IMR-90 (cell line): ENCODE measurements at regions not wholly inside any gene's neighbourhood (a gene's known extent, or its start where the extent isn't known, plus 50 kb on each side); places are given as distances from the start of the nearest gene placed in this dataset.

Experiments
- ATAC-seq: fragments of 200-7000 bp; cut with Tn5 transposase; 2 replicates; pipeline ENCODE4 v1.9.1; 2020; ENCODE audit warnings: low read depth, mild to moderate bottlenecking, moderate library complexity
- BruUV-seq: library from RNA; stranded (reverse); fragments of 400-500 nt; replicated peaks from 2 replicates; lab custom pipeline; 2021; lab: Mats Ljungman, UMichigan
- CTCF ChIA-PET: fragments of 300-600 bp; formaldehyde crosslinking; extraction: SDS; loops from one replicate; lab custom pipeline; 2021; ENCODE audit warnings: antibody characterized with exemption; lab: Yijun Ruan, JAX
- POLR2A ChIA-PET: fragments of 300-600 bp; sonication (Branson Sonifier 250); formaldehyde crosslinking; loops from one replicate; lab custom pipeline; 2022; ENCODE audit warnings: antibody characterized with exemption; ENCODE audit not compliant: unreplicated experiment; lab: Charles Lee
- DNase-seq: peaks from one replicate; pipeline ENCODE4 v3.0.0; 2013
- H2AFZ ChIP-seq: replicated peaks from 2 replicates; pipeline ENCODE3; 2013; ENCODE audit warnings: low read length, mild to moderate bottlenecking; ENCODE audit not compliant: poor library complexity
- H2AK5ac ChIP-seq: 2 replicates; pipeline ENCODE4 v1.6.1; 2013; ENCODE audit warnings: low read depth, low read length, inconsistent platforms
- H2AK9ac ChIP-seq: replicated peaks from 2 replicates; pipeline ENCODE3; 2013; ENCODE audit warnings: mild to moderate bottlenecking, low read depth, low read length, moderate library complexity; ENCODE audit not compliant: poor library complexity
- H2BK120ac ChIP-seq: 2 replicates; pipeline ENCODE4 v1.6.1; 2013; ENCODE audit warnings: low read depth, low read length, inconsistent platforms
- H2BK15ac ChIP-seq: 3 replicates; pipeline ENCODE4 v1.6.1; 2013; ENCODE audit warnings: low read depth, low read length, inconsistent platforms
- H2BK20ac ChIP-seq: 2 replicates; pipeline ENCODE4 v1.6.1; 2013; ENCODE audit warnings: low read depth, mild to moderate bottlenecking, inconsistent platforms, low read length, moderate library complexity
- H2BK5ac ChIP-seq: 2 replicates; pipeline ENCODE4 v1.6.1; 2013; ENCODE audit warnings: mild to moderate bottlenecking, low read depth, low read length, inconsistent platforms; ENCODE audit not compliant: poor library complexity, severe bottlenecking
- H3K14ac ChIP-seq: replicated peaks from 2 replicates; pipeline ENCODE4 v1.6.1; 2013; ENCODE audit warnings: low read depth, low read length, inconsistent platforms
- H3K18ac ChIP-seq: 2 replicates; pipeline ENCODE4 v1.6.1; 2013; ENCODE audit warnings: low read depth, low read length, control low read depth
- H3K23ac ChIP-seq: 2 replicates; pipeline ENCODE4 v1.6.1; 2013; ENCODE audit warnings: low read depth, low read length, inconsistent platforms
- H3K27ac ChIP-seq: 2 replicates; pipeline ENCODE4 v1.5.1; 2013; ENCODE audit warnings: mild to moderate bottlenecking, control low read depth, low read length; ENCODE audit not compliant: insufficient read depth
- H3K27me3 ChIP-seq: 2 replicates; pipeline ENCODE4 v1.6.1; 2013; ENCODE audit warnings: low read length; ENCODE audit not compliant: control insufficient read depth, insufficient read depth
- H3K36me3 ChIP-seq: 2 replicates; pipeline ENCODE4 v1.6.1; 2013; ENCODE audit warnings: low read length, mixed read lengths; ENCODE audit not compliant: control insufficient read depth, insufficient read depth
- H3K4ac ChIP-seq: 2 replicates; pipeline ENCODE4 v1.6.1; 2013; ENCODE audit warnings: low read depth, low read length, inconsistent platforms
- H3K4me1 ChIP-seq: 2 replicates; pipeline ENCODE4 v1.6.1; 2013; ENCODE audit warnings: low read length, mixed read lengths; ENCODE audit not compliant: control insufficient read depth, insufficient read depth
- H3K4me2 ChIP-seq: 2 replicates; pipeline ENCODE4 v1.6.1; 2013; ENCODE audit warnings: low read depth, mild to moderate bottlenecking, control low read depth, low read length, moderate library complexity
- H3K4me3 ChIP-seq: 2 replicates; pipeline ENCODE4 v1.5.1; 2013; ENCODE audit warnings: low read depth, mild to moderate bottlenecking, control low read depth, low read length, moderate library complexity; ENCODE audit not compliant: insufficient read depth
- H3K56ac ChIP-seq: 2 replicates; pipeline ENCODE4 v1.6.1; 2013; ENCODE audit warnings: low read length, inconsistent platforms; ENCODE audit not compliant: insufficient read depth; ENCODE audit errors: extremely low read depth
- H3K79me1 ChIP-seq, 2 experiments: 2 replicates each; pipeline ENCODE4 v1.6.1; 2013; ENCODE audit warnings: low read length in 2 of 2, inconsistent platforms in 1 of 2, low read depth in 1 of 2
- H3K9ac ChIP-seq: 2 replicates; pipeline ENCODE4 v1.6.1; 2013; ENCODE audit warnings: low read depth, low read length, control low read depth
- H3K9me1 ChIP-seq: 2 replicates; pipeline ENCODE4 v1.6.1; 2013; ENCODE audit warnings: low read length, inconsistent platforms; ENCODE audit not compliant: insufficient read depth
- H3K9me3 ChIP-seq: 2 replicates; pipeline ENCODE4 v1.6.1; 2013; ENCODE audit warnings: low read length; ENCODE audit not compliant: control insufficient read depth, insufficient read depth
- H4K20me1 ChIP-seq: 2 replicates; pipeline ENCODE4 v1.6.1; 2013; ENCODE audit warnings: low read length, inconsistent platforms; ENCODE audit not compliant: insufficient read depth
- H4K5ac ChIP-seq: 2 replicates; pipeline ENCODE4 v1.6.1; 2013; ENCODE audit warnings: mild to moderate bottlenecking, low read depth, low read length, control low read depth
- H4K8ac ChIP-seq, 2 experiments: 2 replicates each; pipeline ENCODE4 v1.6.1; 2013; ENCODE audit warnings: low read depth in 2 of 2, low read length in 2 of 2, control low read depth in 1 of 2, inconsistent platforms in 1 of 2
- H4K91ac ChIP-seq: 2 replicates; pipeline ENCODE4 v1.6.1; 2013; ENCODE audit warnings: low read depth, low read length, inconsistent platforms; ENCODE audit not compliant: insufficient read depth
- CEBPB ChIP-seq: IDR thresholded peaks from 2 replicates; pipeline ENCODE4 v1.6.1; 2012; ENCODE audit warnings: low read depth, low read length, improper control_type of control experiment
- FOS ChIP-seq: fragments of 150-350 bp; IDR thresholded peaks from 2 replicates; pipeline ENCODE4 v1.6.1; 2016; ENCODE audit warnings: low read depth, low read length
- WGBS, 2 experiments: methylation state at CpG; one replicate each; pipeline versions ENCODE4 v1.1.5 to v1.1.7; 2013; ENCODE audit warnings: missing lambda C conversion rate in 2 of 2; ENCODE audit not compliant: insufficient read length in 1 of 2; ENCODE audit errors: extremely low coverage in 2 of 2; 5-methylcytosine and 5-hydroxymethylcytosine counted together
- dilution Hi-C: fragments of 300-500 bp; cut with HindIII; formaldehyde crosslinking; loops from one replicate; pipeline ENCODE4 v1.14.3; 2018; ENCODE audit warnings: low sequenced_read_pairs; ENCODE audit not compliant: unreplicated experiment
- in situ Hi-C: fragments of 300-500 bp; cut with MboI; formaldehyde crosslinking; loops from 3 replicates; pipeline ENCODE4 v1.14.3; 2019; ENCODE audit warnings: low sequenced_read_pairs, inconsistent platforms, mixed read lengths
- intact Hi-C: fragments of 100-400 bp; cut with micrococcal nuclease; formaldehyde crosslinking; loops from 2 replicates; pipeline ENCODE4 v1.10.0; 2022

GRCh38 chr1:201626629-201627275 lies 87.8 kb downstream of the NAV1 start:
- intact Hi-C loops: no loop called here
- peak overlapping the region; percentile 89; the same call in 2 of the 3 replicates for H2BK15ac ChIP-seq
- peak overlapping the region; percentile 97 for H3K4ac ChIP-seq
- H4K91ac ChIP-seq: peak overlapping the region; percentile 97
- CTCF ChIA-PET: interaction anchor here (1.2 kb wide), 1 partner anchor 67 kb away, joined by 7 read pairs; no protein-coding TSS in a partner anchor
- peak overlapping the region; percentile 31 for H3K56ac ChIP-seq
- H4K20me1 ChIP-seq: peaks cover 4% of the 10 kb centered on the region; the same call in 1 of the 2 replicates
- no peak for TF ChIP-seq FOS
- peak; percentile 84 for TF ChIP-seq CEBPB
- no CpG with 5 or more reads among the region's 4 CpGs for WGBS, 2 experiments
- no TSS peak for BruUV-seq
- H3K4me3 ChIP-seq: no peak overlapping the region
- H3K9me3 ChIP-seq: no peaks in the 10 kb centered on the region
- peaks cover 19% of the 10 kb centered on the region for H3K4me1 ChIP-seq
- no peak for DNase-seq
- peak overlapping the region; percentile 52 for H2BK5ac ChIP-seq
- peak overlapping the region; percentile 96 for H3K14ac ChIP-seq
- peaks cover 24% of the 10 kb centered on the region for H3K36me3 ChIP-seq
- no peak overlapping the region for H2AFZ ChIP-seq
- peaks cover 41% of the 10 kb centered on the region for H3K9me1 ChIP-seq
- H4K5ac ChIP-seq: peak overlapping the region; percentile 55
- dilution Hi-C loops: no loop called here
- peak overlapping the region; percentile 16 for H2AK9ac ChIP-seq
- no peak for ATAC-seq
- peak overlapping the region; percentile 90 for H3K23ac ChIP-seq
- no peak overlapping the region for H3K4me2 ChIP-seq
- in situ Hi-C loops: loop anchor here (10.0 kb wide), 1 partner anchor 62 kb away; no protein-coding TSS in a partner anchor
- POLR2A ChIA-PET: interaction anchor here (0.6 to 0.7 kb wide), 2 partner anchors 52 to 69 kb away, joined by 3 to 5 read pairs; no protein-coding TSS in a partner anchor
- H3K79me1 ChIP-seq: peaks cover 33 to 72% of the 10 kb centered on the region in 2 experiments
- peak overlapping the region; percentile 67 to 89 for H4K8ac ChIP-seq
- no peak overlapping the region for H3K9ac ChIP-seq
- H3K18ac ChIP-seq: peak overlapping the region; percentile 50
- H2BK20ac ChIP-seq: peak overlapping the region; percentile 96
- H2BK120ac ChIP-seq: peak overlapping the region; percentile 95
- peak overlapping the region; percentile 84 for H3K27ac ChIP-seq
- H3K27me3 ChIP-seq: no peaks in the 10 kb centered on the region
- H2AK5ac ChIP-seq: peak overlapping the region; percentile 96
